ENCODE measurements at regions not wholly inside any gene's neighbourhood (a gene's known extent, or its start where the extent isn't known, plus 50 kb on each side); places are given as distances from the start of the nearest gene placed in this dataset.

- no peak for TF ChIP-seq CTCF (IDR thresholded peaks at IDR 0.05)
- DNase-seq (ENCODE audit: low spot score) (no peak), ATAC-seq (ENCODE audit: low FRiP score) (no peak)
Observed at GRCh38 chr12:105554223-105554678, 223.8 kb downstream of the C12orf75 start.

GRCh38 chr12:105554856-105555255 is 224.4 kb downstream of the C12orf75 start:
- no peak for ATAC-seq (ENCODE audit: low FRiP score)
- no peak for DNase-seq (ENCODE audit: low spot score)

GRCh38 chr12:105555556-105556295 is 225.2 kb downstream of the C12orf75 start:
- ATAC-seq (ENCODE audit: low FRiP score), result no peak
- DNase-seq (ENCODE audit: low spot score), result no peak
- TF ChIP-seq CTCF (IDR thresholded peaks at IDR 0.05), result no peak

More at GRCh38 chr12:105554856-105555255, 224.4 kb downstream of the C12orf75 start:
- TF ChIP-seq CTCF (IDR thresholded peaks at IDR 0.05), result no peak

- ATAC-seq (ENCODE audit: low FRiP score) (no peak), DNase-seq (ENCODE audit: low spot score) (no peak)
- TF ChIP-seq CTCF (IDR thresholded peaks at IDR 0.05), result no peak
Observed at GRCh38 chr12:105559310-105559709, 228.8 kb downstream of the C12orf75 start.

- DNase-seq (ENCODE audit: low spot score), result no peak
- peak; percentile 74 for ATAC-seq (ENCODE audit: low FRiP score)
- TF ChIP-seq CTCF (IDR thresholded peaks at IDR 0.05), result no peak
Observed at GRCh38 chr12:105561546-105562198, 231.2 kb downstream of the C12orf75 start.

- TF ChIP-seq CTCF (IDR thresholded peaks at IDR 0.05), result no peak
- DNase-seq (ENCODE audit: low spot score), result no peak
- ATAC-seq (ENCODE audit: low FRiP score), result peak; percentile 79
Observed at GRCh38 chr12:105562199-105562971, 231.9 kb downstream of the C12orf75 start.

All from omental fat pad (tissue), 3 donors.